Gastrocnemius medialis (tissue), 4 donors: ENCODE measurements at regions not wholly inside any gene's neighbourhood (a gene's known extent, or its start where the extent isn't known, plus 50 kb on each side); places are given as distances from the start of the nearest gene placed in this dataset.

Source experiments
- ATAC-seq, 2 donors: fragments of 150-250 bp; one replicate each; pipeline ENCODE4 v1.9.1; 2016
- DNase-seq, 2 donors: peaks; one replicate each; pipeline ENCODE4 v3.0.0-alpha.2; 2019
- H3K27ac ChIP-seq, 4 donors: fragments of 200-600 bp; sonication (generic); 1 replicate in 1 of 4; 2 replicates in 3 of 4; pipeline ENCODE4 v1.5.1; 2016 to 2018; ENCODE audit warnings: mild to moderate bottlenecking in 2 of 4, moderate library complexity in 1 of 4
- H3K27me3 ChIP-seq, 3 donors: fragments of 200-600 bp; sonication (generic) in 2 of 3; 1 replicate in 1 of 3; 2 replicates in 2 of 3; pipeline versions ENCODE4 v1.5.1 to v1.6.0; 2016 to 2019; ENCODE audit warnings: mild to moderate bottlenecking in 1 of 3, moderate library complexity in 1 of 3
- H3K36me3 ChIP-seq, 2 donors: fragments of 200-600 bp; sonication (generic) in 1 of 2; one replicate each; pipeline ENCODE4 v1.5.1; 2017 to 2018
- H3K4me1 ChIP-seq, 2 donors: fragments of 200-600 bp; sonication (generic) in 1 of 2; one replicate each; pipeline ENCODE4 v1.5.1; 2016 to 2017; ENCODE audit warnings: mild to moderate bottlenecking in 2 of 2
- H3K4me3 ChIP-seq, 4 donors: fragments of 200-600 bp; sonication (generic) in 3 of 4; 1 replicate in 1 of 4; 2 replicates in 3 of 4; pipeline ENCODE4 v1.5.1; 2016 to 2019; ENCODE audit warnings: mild to moderate bottlenecking in 2 of 4
- H3K9me3 ChIP-seq, 3 donors: fragments of 200-600 bp; sonication (generic) in 2 of 3; 1 replicate in 1 of 3; 2 replicates in 2 of 3; pipeline ENCODE4 v1.5.1; 2016 to 2019
- POLR2A ChIP-seq, 2 donors: fragments of 450-650 bp; IDR thresholded peaks; one replicate each; pipeline ENCODE4 v1.6.1; 2017; ENCODE audit warnings: antibody characterized with exemption in 2 of 2, mild to moderate bottlenecking in 2 of 2, moderate library complexity in 2 of 2
- in situ Hi-C, 4 donors: fragments of 200-750 bp; cut with MboI; loops; one replicate each; pipeline versions ENCODE4 v1.15.0 to v1.8.0; 2017; ENCODE audit warnings: low sequenced_read_pairs in 4 of 4
- intact Hi-C: fragments of 100-400 bp; cut with DNase I; formaldehyde crosslinking; loops from one replicate; pipeline ENCODE4 v1.15.1; 2023; ENCODE audit warnings: low total_unique reads
- TF ChIP-seq, protein P1 (sequence below), 5 experiments: fragments of 450-650 bp in 3 of 5; fragments of 200-600 bp in 2 of 5; sonication (generic) in 2 of 5; IDR thresholded peaks in 4 of 5; conservative IDR thresholded peaks in 1 of 5; 1 replicate in 4 of 5; 2 replicates in 1 of 5; pipeline ENCODE4 v1.5.1; 2016 to 2019; ENCODE audit warnings: antibody characterized with exemption in 5 of 5, mild to moderate bottlenecking in 3 of 5, moderate library complexity in 3 of 5

DNA sequence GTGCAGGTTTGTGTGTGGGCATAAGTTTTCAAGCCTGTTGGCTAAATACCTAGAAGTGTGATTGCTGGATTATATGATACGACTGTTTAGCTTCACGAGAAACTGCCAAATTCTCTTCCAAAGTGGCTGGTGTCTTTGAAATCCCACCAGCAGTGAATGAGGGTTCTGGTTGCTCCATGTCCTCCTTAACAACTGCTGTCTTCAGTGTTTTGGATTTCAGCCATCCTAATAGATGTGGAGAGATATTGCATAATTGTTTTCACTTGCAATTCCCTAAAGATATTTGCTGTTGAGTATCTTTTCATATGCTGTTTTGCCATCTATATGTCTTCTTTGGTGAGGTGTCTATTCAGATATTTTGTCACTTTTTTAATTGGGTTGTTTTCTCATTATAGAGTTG is 390.5 kb downstream of the ZNF536 start:
- intact Hi-C loops = no loop called here
- DNase-seq = no peak

DNA sequence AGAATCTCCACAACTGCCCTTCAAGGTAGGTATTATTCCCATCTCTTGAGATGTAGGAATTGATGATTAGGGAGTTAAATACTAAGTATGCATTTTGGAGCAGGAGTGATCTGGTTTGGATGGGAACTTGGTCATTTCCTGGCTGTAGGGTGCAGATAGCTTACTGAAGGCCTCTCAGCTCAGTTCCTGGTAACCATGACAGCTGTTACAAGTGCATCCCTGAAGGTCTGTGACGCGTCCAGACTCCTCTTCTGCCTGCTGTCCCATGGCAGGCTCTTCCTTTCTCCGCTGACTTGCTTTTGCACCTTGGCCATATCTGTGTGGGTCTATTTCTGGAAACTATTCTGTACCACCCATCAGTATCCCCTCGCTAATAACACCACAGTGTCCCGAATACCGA is 387.8 kb downstream of the ZNF536 start:
- DNase-seq (no peak), ATAC-seq (no peak)
- H3K4me1 ChIP-seq = no peaks in the 10 kb centered on the region
- intact Hi-C loops = no loop called here
- H3K27ac ChIP-seq = no peak overlapping the region
- H3K36me3 ChIP-seq = no peaks in the 10 kb centered on the region
- no peak overlapping the region for H3K4me3 ChIP-seq
- in situ Hi-C loops = no loop called here
- no peaks in the 10 kb centered on the region for H3K9me3 ChIP-seq
- TF ChIP-seq POLR2A (IDR thresholded peaks at IDR 0.05) = no peak
- TF ChIP-seq, protein P1, sequence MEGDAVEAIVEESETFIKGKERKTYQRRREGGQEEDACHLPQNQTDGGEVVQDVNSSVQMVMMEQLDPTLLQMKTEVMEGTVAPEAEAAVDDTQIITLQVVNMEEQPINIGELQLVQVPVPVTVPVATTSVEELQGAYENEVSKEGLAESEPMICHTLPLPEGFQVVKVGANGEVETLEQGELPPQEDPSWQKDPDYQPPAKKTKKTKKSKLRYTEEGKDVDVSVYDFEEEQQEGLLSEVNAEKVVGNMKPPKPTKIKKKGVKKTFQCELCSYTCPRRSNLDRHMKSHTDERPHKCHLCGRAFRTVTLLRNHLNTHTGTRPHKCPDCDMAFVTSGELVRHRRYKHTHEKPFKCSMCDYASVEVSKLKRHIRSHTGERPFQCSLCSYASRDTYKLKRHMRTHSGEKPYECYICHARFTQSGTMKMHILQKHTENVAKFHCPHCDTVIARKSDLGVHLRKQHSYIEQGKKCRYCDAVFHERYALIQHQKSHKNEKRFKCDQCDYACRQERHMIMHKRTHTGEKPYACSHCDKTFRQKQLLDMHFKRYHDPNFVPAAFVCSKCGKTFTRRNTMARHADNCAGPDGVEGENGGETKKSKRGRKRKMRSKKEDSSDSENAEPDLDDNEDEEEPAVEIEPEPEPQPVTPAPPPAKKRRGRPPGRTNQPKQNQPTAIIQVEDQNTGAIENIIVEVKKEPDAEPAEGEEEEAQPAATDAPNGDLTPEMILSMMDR (IDR thresholded peaks at IDR 0.05 in 4 of 5, conservative IDR thresholded peaks at IDR 0.05 in 1 of 5) = no peak
- H3K27me3 ChIP-seq = no peaks in the 10 kb centered on the region

More for the DNA sequence above, 390.5 kb downstream of the ZNF536 start:
- no peak for ATAC-seq
- in situ Hi-C loops = no loop called here
- Histone ChIP-seq H3K36me3 (no peaks in the 10 kb centered on the region), H3K27me3 (no peaks in the 10 kb centered on the region), H3K9me3 (no peaks in the 10 kb centered on the region), H3K4me1 (no peaks in the 10 kb centered on the region), H3K4me3 (no peak overlapping the region), H3K27ac (no peak overlapping the region)
- TF ChIP-seq, protein P1 (IDR thresholded peaks at IDR 0.05 in 4 of 5, conservative IDR thresholded peaks at IDR 0.05 in 1 of 5) = no peak
- no peak for TF ChIP-seq POLR2A (IDR thresholded peaks at IDR 0.05)

DNA sequence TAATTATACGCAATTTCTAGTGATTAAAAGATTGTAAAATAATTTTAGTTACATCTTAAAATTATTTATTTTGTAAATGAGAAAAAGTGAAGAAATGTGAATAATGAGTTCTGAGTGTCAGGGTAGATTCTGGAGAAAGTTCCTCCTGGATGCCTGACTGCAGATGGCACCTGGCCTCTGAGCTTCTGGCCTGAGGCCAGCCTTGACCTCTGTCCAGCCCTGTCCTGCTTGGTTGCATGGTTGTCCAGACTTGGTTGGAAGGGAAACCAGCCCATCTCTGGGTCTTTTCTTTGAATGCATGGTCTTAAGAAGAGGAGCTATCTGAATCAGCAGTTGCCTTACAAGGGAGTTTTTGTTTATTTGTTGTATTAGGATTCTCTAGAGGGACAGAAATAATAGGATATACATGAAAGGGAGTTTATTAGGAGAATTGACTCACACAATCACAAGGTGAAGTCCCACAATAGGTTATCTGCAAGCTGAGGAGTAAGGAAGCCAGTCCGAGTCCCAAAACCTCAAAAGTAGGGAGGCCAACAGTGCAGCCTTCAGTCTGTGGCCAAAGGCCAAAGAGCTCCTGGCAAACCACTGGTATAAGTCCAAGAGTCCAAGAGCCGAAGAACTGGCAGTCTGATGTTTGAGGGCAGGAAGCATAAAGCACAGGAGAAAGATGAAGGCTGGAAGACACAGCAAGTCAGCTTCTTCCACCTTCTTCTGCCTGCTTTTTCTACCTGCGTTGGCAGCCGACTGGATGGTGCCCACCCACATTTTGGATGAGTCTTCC is 385.8 kb downstream of the ZNF536 start:
- no peak for ATAC-seq
- intact Hi-C loops (no loop called here), in situ Hi-C loops (no loop called here)
- H3K4me3 ChIP-seq = no peak overlapping the region
- H3K27me3 ChIP-seq = no peaks in the 10 kb centered on the region
- H3K36me3 ChIP-seq = no peaks in the 10 kb centered on the region
- H3K9me3 ChIP-seq = no peaks in the 10 kb centered on the region
- peaks cover 0 to 8% of the 10 kb centered on the region in 2 donors for H3K4me1 ChIP-seq
- no peak for DNase-seq
- TF ChIP-seq, protein P1 (IDR thresholded peaks at IDR 0.05 in 4 of 5, conservative IDR thresholded peaks at IDR 0.05 in 1 of 5) = no peak
- no peak for TF ChIP-seq POLR2A (IDR thresholded peaks at IDR 0.05)
- no peak overlapping the region for H3K27ac ChIP-seq

DNA sequence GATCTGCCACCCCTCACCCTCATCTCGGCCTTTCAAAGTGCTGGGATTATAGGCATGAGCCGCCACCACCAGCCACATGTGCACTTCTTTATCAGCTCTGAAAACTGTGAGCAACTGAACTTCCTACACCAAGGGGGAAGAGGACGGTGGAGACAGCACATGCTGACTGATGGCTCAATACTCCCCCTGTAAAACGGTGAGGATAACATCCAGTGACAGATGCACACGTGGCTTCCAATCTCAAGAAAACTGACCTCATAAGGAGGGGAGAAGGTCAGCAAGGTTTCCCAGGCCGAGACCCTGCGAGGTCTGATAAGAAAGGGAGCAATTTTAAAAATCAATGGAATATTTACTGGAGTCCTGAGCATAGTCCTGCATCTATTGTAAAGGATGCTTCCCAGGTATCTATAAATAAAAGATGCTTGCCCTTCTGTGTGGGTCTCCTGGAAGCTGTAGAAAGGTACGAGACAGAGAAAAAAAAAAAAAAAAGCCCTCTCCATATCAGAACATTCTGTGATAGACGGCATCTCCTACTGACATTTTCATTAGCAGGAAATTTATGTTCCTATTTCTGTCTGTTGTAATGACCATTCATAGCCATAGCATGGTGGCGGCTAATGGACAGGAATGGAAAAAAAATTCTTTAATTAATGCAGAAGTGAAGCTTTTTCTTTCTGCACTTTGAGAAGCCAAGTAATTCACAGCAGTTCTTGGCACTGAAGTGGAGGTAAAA is 385.1 kb downstream of the ZNF536 start:
- DNase-seq = no peak
- Histone ChIP-seq H3K4me3 (no peak overlapping the region), H3K27ac (no peak overlapping the region), H3K36me3 (no peaks in the 10 kb centered on the region), H3K27me3 (no peaks in the 10 kb centered on the region), H3K9me3 (no peaks in the 10 kb centered on the region), H3K4me1 (peaks cover 0 to 8% of the 10 kb centered on the region in 2 donors)
- intact Hi-C loops = no loop called here
- no peak for TF ChIP-seq POLR2A (IDR thresholded peaks at IDR 0.05)
- TF ChIP-seq, protein P1 (IDR thresholded peaks at IDR 0.05 in 4 of 5, conservative IDR thresholded peaks at IDR 0.05 in 1 of 5) = no peak
- in situ Hi-C loops = no loop called here
- ATAC-seq = no peak
